A549 (cell line): ENCODE measurements at regions not wholly inside any gene's neighbourhood (a gene's known extent, or its start where the extent isn't known, plus 50 kb on each side); places are given as distances from the start of the nearest gene placed in this dataset.
"Not testable (repeated sequence)": the region's sequence is repeated elsewhere in the genome, so short reads cannot be mapped to it uniquely, and the experiment has no call there.

ENCODE experiments used
- ATAC-seq, 2 experiments: fragments of 200-7000 bp in 1 of 2; fragments of >200 bp in 1 of 2; cut with Nextera tagmentation in 1 of 2; cut with Tn5 transposase in 1 of 2; 3 replicates each; pipeline versions ENCODE4 v1.8.0 to v1.9.1; 2018 to 2020; ENCODE audit warnings: mild to moderate bottlenecking in 1 of 2, moderate library complexity in 1 of 2
- CTCF ChIA-PET: fragments of 300-600 bp; sonication (Branson Sonifier 250); formaldehyde crosslinking; extraction: SDS; loops from one replicate; lab custom pipeline; 2021; ENCODE audit warnings: antibody characterized with exemption, inconsistent platforms; lab: Yijun Ruan, JAX
- POLR2A ChIA-PET: fragments of 350-600 bp; formaldehyde crosslinking; extraction: SDS; loops from one replicate; lab custom pipeline; 2021; ENCODE audit warnings: antibody characterized with exemption, inconsistent platforms; lab: Yijun Ruan, JAX
- DNase-seq, 2 experiments: peaks; one replicate each; pipeline versions ENCODE4 v3.0.0 to v3.0.0-alpha.2; 2011 to 2016; ENCODE audit warnings: low read depth in 1 of 2, low spot score in 1 of 2
- FAIRE-seq: peaks from 2 replicates; lab custom pipeline; 2011; peaks lifted over from hg19 to GRCh38; lab: Jason Lieb, UNC
- H3K27ac ChIP-seq, 2 experiments: fragments of >200 bp; sonication (Bioruptor Twin); formaldehyde crosslinking; 3 replicates each; pipeline ENCODE4 v1.5.1; 2016 to 2017
- H3K4me1 ChIP-seq: fragments of >200 bp; sonication (Bioruptor Twin); formaldehyde crosslinking; 3 replicates; pipeline ENCODE4 v1.6.1; 2016
- H3K4me2 ChIP-seq: fragments of >200 bp; sonication (Bioruptor Twin); formaldehyde crosslinking; 3 replicates; pipeline ENCODE4 v1.6.1; 2016
- H3K4me3 ChIP-seq: fragments of >200 bp; sonication (Bioruptor Twin); formaldehyde crosslinking; 3 replicates; pipeline ENCODE4 v1.5.1; 2016
- H3K9me3 ChIP-seq: fragments of >200 bp; sonication (Bioruptor Twin); formaldehyde crosslinking; 3 replicates; pipeline ENCODE4 v1.6.1; 2016
- CTCF ChIP-seq: fragments of >200 bp; sonication (Bioruptor Twin); formaldehyde crosslinking; IDR thresholded peaks from 3 replicates; pipeline ENCODE4 v1.5.1; 2016
- EHF ChIP-seq: fragments of 250-450 bp; sonication (Bioruptor Pico); IDR thresholded peaks from 2 replicates; pipeline ENCODE4 v1.5.0; 2020; ENCODE audit warnings: mild to moderate bottlenecking
- EHMT2 ChIP-seq: fragments of 200-600 bp; sonication (generic); IDR thresholded peaks from 2 replicates; pipeline ENCODE4 v1.6.1; 2016; ENCODE audit warnings: antibody characterized with exemption, low read depth, mild to moderate bottlenecking, moderate library complexity
- EP300 ChIP-seq, 2 experiments: fragments of >200 bp; sonication (Bioruptor Twin); formaldehyde crosslinking; IDR thresholded peaks; 2 replicates in 1 of 2; 3 replicates in 1 of 2; pipeline ENCODE4 v1.6.1; 2016 to 2017
- FOSL2 ChIP-seq, 2 experiments: fragments of 450-650 bp in 1 of 2; fragments of >200 bp in 1 of 2; sonication (Bioruptor Twin) in 1 of 2; formaldehyde crosslinking; IDR thresholded peaks; 2 replicates each; pipeline versions ENCODE4 v1.5.0 to v1.6.1; 2016 to 2020; ENCODE audit warnings: mild to moderate bottlenecking in 1 of 2, moderate library complexity in 1 of 2
- JUN ChIP-seq, 2 experiments: fragments of >200 bp; sonication (Bioruptor Twin); formaldehyde crosslinking; IDR thresholded peaks; 2 replicates in 1 of 2; 3 replicates in 1 of 2; pipeline ENCODE4 v1.6.1; 2016 to 2017
- JUNB ChIP-seq: fragments of >200 bp; sonication (Bioruptor Twin); formaldehyde crosslinking; IDR thresholded peaks from 2 replicates; pipeline ENCODE4 v1.6.1; 2016
- MAX ChIP-seq: IDR thresholded peaks from 2 replicates; pipeline ENCODE4 v1.6.1; 2012
- NFE2L2 ChIP-seq: fragments of 150-350 bp; conservative IDR thresholded peaks from 2 replicates; pipeline ENCODE4 v1.6.1; 2014; ENCODE audit warnings: low read length
- RAD21 ChIP-seq, 2 experiments: fragments of >200 bp in 1 of 2; sonication (Bioruptor Twin) in 1 of 2; formaldehyde crosslinking in 1 of 2; IDR thresholded peaks in 1 of 2; conservative IDR thresholded peaks in 1 of 2; 2 replicates in 1 of 2; 3 replicates in 1 of 2; pipeline ENCODE4 v1.6.1; 2012 to 2018; ENCODE audit warnings: inconsistent platforms in 1 of 2
- REST ChIP-seq: fragments of 200-600 bp; sonication (generic); IDR thresholded peaks from 2 replicates; pipeline ENCODE4 v1.6.1; 2016; ENCODE audit warnings: antibody characterized with exemption, mild to moderate bottlenecking, moderate library complexity
- TFCP2L1 ChIP-seq: fragments of 250-450 bp; sonication (Bioruptor Pico); IDR thresholded peaks from 2 replicates; pipeline ENCODE4 v1.5.0; 2021; ENCODE audit warnings: mild to moderate bottlenecking
- WGBS: methylation state at CpG from one replicate; pipeline ENCODE4 v1.1.6; 2017; ENCODE audit errors: missing lambda C conversion rate; 5-methylcytosine and 5-hydroxymethylcytosine counted together

GRCh38 chr1:242900558-242900957 lies 354.5 kb downstream of the CEP170 start:
- DNase-seq, H3K9me3 ChIP-seq, CTCF ChIA-PET, POLR2A ChIA-PET, H3K4me3 ChIP-seq, ATAC-seq, H3K27ac ChIP-seq, H3K4me2 ChIP-seq, H3K4me1 ChIP-seq: not testable (repeated sequence)
- 53% methylated on average over 2 of the region's 2 CpGs for WGBS
- peak; percentile 36 for FAIRE-seq

- TF ChIP-seq EHMT2 (peak; percentile 49; the same call in 1 of the 2 replicates), REST (peak; percentile 87), EHF (CRISPR knock-in tag) (no peak), FOSL2 (IDR thresholded peaks at IDR 0.05) (no peak), FOSL2 (CRISPR knock-in tag; IDR thresholded peaks at IDR 0.05) (peak; percentile 20; the same call in 1 of the 2 replicates)
- FAIRE-seq: no peak
- no peaks in the 10 kb centered on the region for H3K9me3 ChIP-seq
Measured at GRCh38 chr1:242890192-242890741, 364.8 kb downstream of the CEP170 start.

GRCh38 chr1:242886137-242886536 lies 361.6 kb upstream of the PLD5 start:
- H3K27ac ChIP-seq: peak overlapping the region; percentile 67 to 84
- ChIA-PET CTCF (no interaction called here), POLR2A (no interaction called here)
- DNase-seq: peak in 1 of 2 experiments; percentile 59
- WGBS: 7% methylated on average over 2 of the region's 2 CpGs
- FAIRE-seq: no peak
- H3K4me2 ChIP-seq: peak overlapping the region; percentile 47
- peak in 1 of 2 experiments; percentile 23; a peak in 1 of 5 replicates for TF ChIP-seq RAD21 (conservative IDR thresholded peaks at IDR 0.05 in 1 of 2, IDR thresholded peaks at IDR 0.05 in 1 of 2)
- TF ChIP-seq MAX: peak; percentile 60
- no peak for TF ChIP-seq TFCP2L1 (CRISPR knock-in tag)
- TF ChIP-seq JUNB: peak; percentile 46; the same call in 1 of the 2 replicates
- peak in 1 of 2 experiments; percentile 31; a peak in 1 of 5 replicates for TF ChIP-seq JUN (IDR thresholded peaks at IDR 0.05)
- no peak for TF ChIP-seq FOSL2 (IDR thresholded peaks at IDR 0.05)
- TF ChIP-seq FOSL2 (CRISPR knock-in tag; IDR thresholded peaks at IDR 0.05): no peak
- no peak for TF ChIP-seq EP300 (IDR thresholded peaks at IDR 0.05)
- TF ChIP-seq NFE2L2: no peak
- no peak for TF ChIP-seq CTCF
- H3K4me1 ChIP-seq: peaks cover 18% of the 10 kb centered on the region
- H3K9me3 ChIP-seq: no peaks in the 10 kb centered on the region
- H3K4me3 ChIP-seq: no peak overlapping the region
- peak; percentile 73 to 87 for ATAC-seq

More at GRCh38 chr1:242890192-242890741, 364.8 kb downstream of the CEP170 start:
- CTCF ChIA-PET: interaction anchor here (0.9 kb wide), 1 partner anchor 1010 kb away, joined by 3 read pairs; no protein-coding TSS in a partner anchor
- Histone ChIP-seq H3K4me1 (peaks cover 16% of the 10 kb centered on the region), H3K27ac (no peak overlapping the region), H3K4me3 (no peak overlapping the region), H3K4me2 (no peak overlapping the region)
- WGBS: 78% methylated on average over 15 of the region's 42 CpGs
- DNase-seq (peak in 1 of 2 experiments; percentile 39), ATAC-seq (peak; percentile 80 to 81; a peak in 5 of 6 replicates)
- POLR2A ChIA-PET: no interaction called here
